ENCODE measurements at regions not wholly inside any gene's neighbourhood (a gene's known extent, or its start where the extent isn't known, plus 50 kb on each side); places are given as distances from the start of the nearest gene placed in this dataset.

DNA sequence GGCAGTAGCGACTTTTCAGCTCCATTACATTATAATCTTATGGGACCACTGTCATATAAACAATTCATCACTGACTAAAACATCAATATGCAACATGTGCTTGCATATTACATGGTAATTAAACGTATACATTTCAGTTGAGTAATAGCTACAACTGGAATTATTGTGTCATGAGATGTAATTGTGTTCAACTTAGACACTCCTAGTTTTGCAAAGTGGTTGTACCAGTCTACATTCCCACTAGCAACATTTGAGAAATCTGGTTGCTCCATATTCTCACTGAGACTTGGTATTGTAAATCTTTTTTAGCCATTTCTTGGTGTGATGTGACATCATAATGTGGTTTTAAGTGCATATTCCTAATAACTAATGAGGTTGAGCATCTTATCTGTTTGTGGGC is 90.0 kb downstream of the CAPZA3 start (continued):
- TF ChIP-seq SMARCA5 (IDR thresholded peaks at IDR 0.05) (no peak), ZNF133 (CRISPR knock-in tag; IDR thresholded peaks at IDR 0.05) (no peak)

DNA sequence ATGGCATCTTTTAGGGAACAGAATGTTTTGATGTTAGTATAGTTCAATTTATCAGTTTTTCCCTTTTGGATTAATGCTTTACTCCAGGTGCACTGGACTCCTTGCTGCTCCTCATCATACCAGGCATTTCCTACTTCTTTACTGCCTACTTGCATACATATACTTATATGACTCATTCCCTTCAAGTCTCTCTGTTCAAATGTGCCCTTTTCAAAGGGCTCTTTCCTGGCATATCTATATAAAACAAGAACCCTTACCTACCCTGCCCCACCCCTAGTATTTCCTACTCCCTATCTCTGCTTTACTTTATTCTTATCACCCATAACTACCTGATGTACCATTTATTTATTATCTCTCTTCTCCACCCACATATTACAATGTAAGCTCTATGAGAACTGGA is 90.6 kb downstream of the CAPZA3 start:
- Histone ChIP-seq H2AFZ (ENCODE audit: low read depth, low read length) (no peak overlapping the region), H3K4me2 (ENCODE audit: insufficient read depth, low read length) (no peak overlapping the region), H3K36me3 (ENCODE audit: control insufficient read depth, insufficient read depth, low read length) (no peaks in the 10 kb centered on the region), H3K9me1 (ENCODE audit: control insufficient read depth, insufficient read depth, low read length) (no peaks in the 10 kb centered on the region), H3K9me3 (replicated peaks; ENCODE audit: control insufficient read depth, insufficient read depth, low read depth, low read length) (peaks cover 7% of the 10 kb centered on the region; the same call in 1 of the 2 replicates), H3K9ac (ENCODE audit: insufficient read depth in 1 of 2, low read depth in 2 of 2, low read length in 2 of 2) (no peak overlapping the region), H3K4me1 (replicated peaks in 1 of 2; ENCODE audit: control insufficient read depth in 2 of 2, insufficient read depth in 2 of 2, low read length in 2 of 2) (peaks cover 0 to 23% of the 10 kb centered on the region in 2 experiments; a peak in 3 of 5 replicates), H3K79me2 (ENCODE audit: control insufficient read depth, insufficient read depth, low read length) (no peaks in the 10 kb centered on the region), H3K4me3 (no peak overlapping the region), H3K27me3 (ENCODE audit: control insufficient read depth in 2 of 2, insufficient read depth in 2 of 2, low read length in 2 of 2) (no peaks in the 10 kb centered on the region), H4K20me1 (replicated peaks; ENCODE audit: control insufficient read depth, insufficient read depth, low read length) (no peaks in the 10 kb centered on the region), H3K27ac (ENCODE audit: extremely low read depth, low read depth, low read length) (no peak overlapping the region)
- DNase-seq (ENCODE audit: extremely low read depth in 1 of 4, low spot score in 3 of 4) (no peak), ATAC-seq (no peak), FAIRE-seq (no peak)
- CTCF ChIA-PET (ENCODE audit: low intra/inter-chr PET ratio), result no interaction called here
- in situ Hi-C loops (cut with MboI) (no loop called here), intact Hi-C loops (cut with micrococcal nuclease) (no loop called here)
- no peak for TF ChIP-seq GTF2A2 (tag; IDR thresholded peaks at IDR 0.05)
- TF ChIP-seq, protein P1, sequence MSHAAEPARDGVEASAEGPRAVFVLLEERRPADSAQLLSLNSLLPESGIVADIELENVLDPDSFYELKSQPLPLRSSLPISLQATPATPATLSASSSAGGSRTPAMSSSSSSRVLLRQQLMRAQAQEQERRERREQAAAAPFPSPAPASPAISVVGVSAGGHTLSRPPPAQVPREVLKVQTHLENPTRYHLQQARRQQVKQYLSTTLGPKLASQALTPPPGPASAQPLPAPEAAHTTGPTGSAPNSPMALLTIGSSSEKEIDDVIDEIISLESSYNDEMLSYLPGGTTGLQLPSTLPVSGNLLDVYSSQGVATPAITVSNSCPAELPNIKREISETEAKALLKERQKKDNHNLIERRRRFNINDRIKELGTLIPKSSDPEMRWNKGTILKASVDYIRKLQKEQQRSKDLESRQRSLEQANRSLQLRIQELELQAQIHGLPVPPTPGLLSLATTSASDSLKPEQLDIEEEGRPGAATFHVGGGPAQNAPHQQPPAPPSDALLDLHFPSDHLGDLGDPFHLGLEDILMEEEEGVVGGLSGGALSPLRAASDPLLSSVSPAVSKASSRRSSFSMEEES (CRISPR knock-in tag; IDR thresholded peaks at IDR 0.05), result no peak
- no peak for TF ChIP-seq CBFA2T3 (IDR thresholded peaks at IDR 0.05)
- no peak for TF ChIP-seq ZNF354B (CRISPR knock-in tag; IDR thresholded peaks at IDR 0.05)
- TF ChIP-seq, protein P2, sequence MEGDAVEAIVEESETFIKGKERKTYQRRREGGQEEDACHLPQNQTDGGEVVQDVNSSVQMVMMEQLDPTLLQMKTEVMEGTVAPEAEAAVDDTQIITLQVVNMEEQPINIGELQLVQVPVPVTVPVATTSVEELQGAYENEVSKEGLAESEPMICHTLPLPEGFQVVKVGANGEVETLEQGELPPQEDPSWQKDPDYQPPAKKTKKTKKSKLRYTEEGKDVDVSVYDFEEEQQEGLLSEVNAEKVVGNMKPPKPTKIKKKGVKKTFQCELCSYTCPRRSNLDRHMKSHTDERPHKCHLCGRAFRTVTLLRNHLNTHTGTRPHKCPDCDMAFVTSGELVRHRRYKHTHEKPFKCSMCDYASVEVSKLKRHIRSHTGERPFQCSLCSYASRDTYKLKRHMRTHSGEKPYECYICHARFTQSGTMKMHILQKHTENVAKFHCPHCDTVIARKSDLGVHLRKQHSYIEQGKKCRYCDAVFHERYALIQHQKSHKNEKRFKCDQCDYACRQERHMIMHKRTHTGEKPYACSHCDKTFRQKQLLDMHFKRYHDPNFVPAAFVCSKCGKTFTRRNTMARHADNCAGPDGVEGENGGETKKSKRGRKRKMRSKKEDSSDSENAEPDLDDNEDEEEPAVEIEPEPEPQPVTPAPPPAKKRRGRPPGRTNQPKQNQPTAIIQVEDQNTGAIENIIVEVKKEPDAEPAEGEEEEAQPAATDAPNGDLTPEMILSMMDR (IDR thresholded peaks at IDR 0.05 in 2 of 3, conservative IDR thresholded peaks at IDR 0.05 in 1 of 3; ENCODE audit: insufficient read depth in 2 of 3, low read depth in 1 of 3, low read length in 3 of 3), result no peak
- TF ChIP-seq, protein P3, sequence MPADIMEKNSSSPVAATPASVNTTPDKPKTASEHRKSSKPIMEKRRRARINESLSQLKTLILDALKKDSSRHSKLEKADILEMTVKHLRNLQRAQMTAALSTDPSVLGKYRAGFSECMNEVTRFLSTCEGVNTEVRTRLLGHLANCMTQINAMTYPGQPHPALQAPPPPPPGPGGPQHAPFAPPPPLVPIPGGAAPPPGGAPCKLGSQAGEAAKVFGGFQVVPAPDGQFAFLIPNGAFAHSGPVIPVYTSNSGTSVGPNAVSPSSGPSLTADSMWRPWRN (IDR thresholded peaks at IDR 0.05; ENCODE audit: low read depth), result no peak
- TF ChIP-seq BRD4 (IDR thresholded peaks at IDR 0.05), result no peak
- no peak for TF ChIP-seq HMGN3 (IDR thresholded peaks at IDR 0.05; ENCODE audit: borderline replicate concordance, extremely low read depth, insufficient read length, low read depth, low read length)
- no peak for TF ChIP-seq FOXJ2 (tag; IDR thresholded peaks at IDR 0.05)
- TF ChIP-seq ZNF224 (CRISPR knock-in tag; IDR thresholded peaks at IDR 0.05), result no peak
- no peak for TF ChIP-seq RHOXF2B (CRISPR knock-in tag; conservative IDR thresholded peaks at IDR 0.05)
- TF ChIP-seq MTA1 (IDR thresholded peaks at IDR 0.05; ENCODE audit: borderline replicate concordance), result no peak
- TF ChIP-seq CC2D1A (IDR thresholded peaks at IDR 0.05), result no peak
- TF ChIP-seq, protein P4, sequence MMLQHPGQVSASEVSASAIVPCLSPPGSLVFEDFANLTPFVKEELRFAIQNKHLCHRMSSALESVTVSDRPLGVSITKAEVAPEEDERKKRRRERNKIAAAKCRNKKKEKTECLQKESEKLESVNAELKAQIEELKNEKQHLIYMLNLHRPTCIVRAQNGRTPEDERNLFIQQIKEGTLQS (IDR thresholded peaks at IDR 0.05), result no peak
- TF ChIP-seq, protein P4 (CRISPR knock-in tag; conservative IDR thresholded peaks at IDR 0.05), result no peak
- POLR2A ChIA-PET, result no interaction called here
- no TSS peak for BruUV-seq (replicated peaks)

Measured in K562 (cell line).